ENCODE measurements at regions not wholly inside any gene's neighbourhood (a gene's known extent, or its start where the extent isn't known, plus 50 kb on each side); places are given as distances from the start of the nearest gene placed in this dataset.
A peak's percentile ranks its signal among the peaks of the same experiment; 100 is the strongest.

DNA sequence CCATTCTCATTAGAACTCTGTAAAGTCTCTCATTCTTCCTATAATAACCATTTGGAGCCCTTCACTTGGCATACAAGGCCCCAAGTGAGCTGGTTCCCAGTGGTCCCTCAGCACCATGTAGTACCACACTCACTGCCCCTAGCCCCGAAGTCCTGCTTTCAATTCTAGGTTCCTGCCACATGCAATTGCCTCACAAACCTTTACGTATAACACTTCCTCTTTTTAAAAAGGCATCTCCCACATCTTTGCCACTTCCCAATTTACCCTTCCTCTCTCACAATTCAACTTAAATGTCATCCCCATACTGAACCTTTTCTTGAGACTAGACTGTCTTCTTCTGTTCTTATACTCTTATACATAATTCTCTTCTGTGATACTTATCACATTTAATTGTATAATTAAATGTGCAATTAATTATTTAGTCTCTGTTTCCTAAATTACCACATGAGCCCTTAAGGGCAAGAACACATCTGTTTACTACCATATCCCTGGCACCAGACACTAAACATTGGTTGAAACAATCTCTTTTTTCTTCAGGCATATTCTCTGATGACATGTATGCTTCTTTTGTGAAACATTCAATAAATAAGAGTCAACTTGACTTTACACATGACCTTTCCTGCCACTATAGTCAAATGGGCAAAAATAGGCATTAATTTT, 304.0 kb downstream of the SPRY2 start:
- TF ChIP-seq CTCF (IDR thresholded peaks at IDR 0.05; ENCODE audit: insufficient read depth, low read length, poor library complexity, severe bottlenecking), result no peak
- H3K36me3 ChIP-seq (ENCODE audit: control insufficient read depth, insufficient read depth, low read length), result no peaks in the 10 kb centered on the region
- no peaks in the 10 kb centered on the region for H3K27me3 ChIP-seq (ENCODE audit: control insufficient read depth, insufficient read depth, low read length)
- no peak for DNase-seq (ENCODE audit: low read depth)
- H3K4me3 ChIP-seq (ENCODE audit: low read depth, low read length), result no peak overlapping the region

DNA sequence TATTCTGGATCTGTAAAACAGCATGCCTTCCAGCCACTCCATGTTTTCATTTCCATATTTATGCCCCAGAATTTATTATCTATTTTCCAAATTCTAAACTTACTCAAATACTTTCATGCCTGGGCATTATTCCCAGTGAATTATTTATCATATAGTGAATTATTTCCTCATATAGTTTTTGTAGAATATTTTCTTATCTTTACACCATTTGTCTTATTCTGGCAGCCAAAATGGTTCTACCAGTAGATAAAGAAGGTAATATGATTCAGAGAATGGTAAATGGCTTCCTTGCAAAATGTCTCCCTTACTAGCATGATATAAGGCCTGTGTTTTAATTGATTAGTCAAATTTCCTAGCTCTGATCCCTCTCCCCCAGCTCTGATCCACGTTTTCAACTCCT, 305.8 kb downstream of the SPRY2 start:
- Histone ChIP-seq H3K4me3 (ENCODE audit: low read depth, low read length) (no peak overlapping the region), H3K36me3 (ENCODE audit: control insufficient read depth, insufficient read depth, low read length) (no peaks in the 10 kb centered on the region), H3K27me3 (ENCODE audit: control insufficient read depth, insufficient read depth, low read length) (no peaks in the 10 kb centered on the region)
- TF ChIP-seq CTCF (IDR thresholded peaks at IDR 0.05; ENCODE audit: insufficient read depth, low read length, poor library complexity, severe bottlenecking), result no peak
- no peak for DNase-seq (ENCODE audit: low read depth)

- H3K4me3 ChIP-seq (ENCODE audit: low read depth, low read length), result no peak overlapping the region
- no peak for TF ChIP-seq CTCF (IDR thresholded peaks at IDR 0.05; ENCODE audit: insufficient read depth, low read length, poor library complexity, severe bottlenecking)
- H3K36me3 ChIP-seq (ENCODE audit: control insufficient read depth, insufficient read depth, low read length), result no peaks in the 10 kb centered on the region
- no peaks in the 10 kb centered on the region for H3K27me3 ChIP-seq (ENCODE audit: control insufficient read depth, insufficient read depth, low read length)
- DNase-seq (ENCODE audit: low read depth), result no peak
Observed at GRCh38 chr13:80033951-80034350, 307.0 kb downstream of the SPRY2 start.

- H3K36me3 ChIP-seq (ENCODE audit: control insufficient read depth, insufficient read depth, low read length), result no peaks in the 10 kb centered on the region
- DNase-seq (ENCODE audit: low read depth), result no peak
- H3K27me3 ChIP-seq (ENCODE audit: control insufficient read depth, insufficient read depth, low read length), result no peaks in the 10 kb centered on the region
- TF ChIP-seq CTCF (IDR thresholded peaks at IDR 0.05; ENCODE audit: insufficient read depth, low read length, poor library complexity, severe bottlenecking), result no peak
- no peak overlapping the region for H3K4me3 ChIP-seq (ENCODE audit: low read depth, low read length)
Observed at GRCh38 chr13:80033286-80033685, 307.6 kb downstream of the SPRY2 start.

GRCh38 chr13:80030491-80030890, 310.4 kb downstream of the SPRY2 start:
- Histone ChIP-seq H3K4me3 (ENCODE audit: low read depth, low read length) (no peak overlapping the region), H3K36me3 (ENCODE audit: control insufficient read depth, insufficient read depth, low read length) (no peaks in the 10 kb centered on the region), H3K27me3 (ENCODE audit: control insufficient read depth, insufficient read depth, low read length) (no peaks in the 10 kb centered on the region)
- DNase-seq (ENCODE audit: low read depth), result no peak
- TF ChIP-seq CTCF (IDR thresholded peaks at IDR 0.05; ENCODE audit: insufficient read depth, low read length, poor library complexity, severe bottlenecking), result peak; percentile 40

DNA sequence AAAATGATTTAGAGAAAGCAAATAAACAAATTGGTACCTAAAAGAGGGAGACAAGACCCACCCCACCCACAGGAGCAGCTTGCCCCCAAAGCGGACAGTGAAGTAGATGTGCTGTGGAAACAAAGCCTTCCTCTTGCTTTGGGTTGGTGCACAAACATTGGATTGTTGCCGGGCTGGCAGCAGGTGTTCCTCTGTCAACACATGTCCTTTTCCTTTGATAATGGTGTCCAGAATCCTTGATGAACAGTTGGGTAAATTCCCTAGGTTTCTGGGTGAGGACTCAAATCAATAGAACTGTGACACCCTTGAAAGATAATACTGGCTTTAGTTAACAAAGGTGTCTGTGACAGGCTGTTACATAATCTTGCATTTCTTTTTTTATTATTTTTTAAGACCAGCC, 311.8 kb downstream of the SPRY2 start:
- Histone ChIP-seq H3K36me3 (ENCODE audit: control insufficient read depth, insufficient read depth, low read length) (no peaks in the 10 kb centered on the region), H3K4me3 (ENCODE audit: low read depth, low read length) (no peak overlapping the region), H3K27me3 (ENCODE audit: control insufficient read depth, insufficient read depth, low read length) (no peaks in the 10 kb centered on the region)
- TF ChIP-seq CTCF (IDR thresholded peaks at IDR 0.05; ENCODE audit: insufficient read depth, low read length, poor library complexity, severe bottlenecking), result no peak
- DNase-seq (ENCODE audit: low read depth), result no peak
